ENCODE measurements at regions not wholly inside any gene's neighbourhood (a gene's known extent, or its start where the extent isn't known, plus 50 kb on each side); places are given as distances from the start of the nearest gene placed in this dataset.
A peak's percentile ranks its signal among the peaks of the same experiment; 100 is the strongest.

DNA sequence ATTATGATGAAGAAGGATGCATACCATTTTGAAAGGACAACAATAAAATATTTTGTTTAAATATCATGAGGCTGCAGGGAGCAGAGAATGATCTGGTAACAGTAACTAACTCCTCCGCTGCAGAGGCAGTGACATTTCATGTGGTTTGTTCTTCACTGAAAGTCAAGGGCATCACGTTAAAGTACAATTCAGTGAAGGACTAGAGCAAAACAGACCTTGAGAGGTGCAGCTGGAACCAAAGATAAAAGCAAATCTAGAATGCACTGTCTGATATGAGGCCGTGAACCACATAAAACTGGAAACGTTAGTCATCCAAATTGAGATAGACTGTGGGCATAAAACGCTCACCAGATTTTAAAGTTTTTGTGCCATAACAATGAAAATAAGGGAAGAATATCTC lies 522.9 kb upstream of the TNP1 start:
- Histone ChIP-seq H3K23ac (ENCODE audit: low read depth, low read length, poor library complexity) (no peak overlapping the region), H2AK5ac (ENCODE audit: low read depth, low read length) (no peak overlapping the region), H3K36me3 (replicated peaks in 1 of 2; ENCODE audit: control insufficient read depth in 2 of 2, insufficient read depth in 2 of 2, low read length in 2 of 2) (no peaks in the 10 kb centered on the region), H3K9ac (ENCODE audit: low read depth, low read length, poor library complexity) (no peak overlapping the region), H3K4me3 (ENCODE audit: low read length in 2 of 2) (no peak overlapping the region), H3K27ac (replicated peaks; ENCODE audit: low read length) (no peak overlapping the region), H3K4me2 (ENCODE audit: insufficient read depth, low read length, poor library complexity, severe bottlenecking) (no peak overlapping the region), H3K9me3 (replicated peaks in 1 of 2; ENCODE audit: control insufficient read depth in 2 of 2, insufficient read depth in 1 of 2, low read depth in 1 of 2, low read length in 2 of 2) (no peaks in the 10 kb centered on the region), H3K79me1 (ENCODE audit: low read depth, low read length) (no peaks in the 10 kb centered on the region), H2BK120ac (ENCODE audit: low read depth, low read length) (no peak overlapping the region), H2BK5ac (ENCODE audit: low read length) (no peak overlapping the region), H3K14ac (ENCODE audit: low read length) (no peak overlapping the region), H3K4ac (ENCODE audit: low read length) (no peak overlapping the region), H3K18ac (ENCODE audit: low read length) (no peak overlapping the region), H2BK12ac (ENCODE audit: low read length) (no peak overlapping the region), H4K91ac (ENCODE audit: low read depth, low read length, poor library complexity) (no peak overlapping the region), H3K4me1 (ENCODE audit: control insufficient read depth in 2 of 2, insufficient read depth in 1 of 2, low read depth in 1 of 2, low read length in 2 of 2) (peaks cover under 1 to 2% of the 10 kb centered on the region in 2 donors), H2AFZ (ENCODE audit: low read length) (no peak overlapping the region), H3K27me3 (ENCODE audit: control insufficient read depth in 3 of 3, insufficient read depth in 3 of 3, low read depth in 1 of 3, low read length in 3 of 3) (no peaks in the 10 kb centered on the region), H4K8ac (ENCODE audit: low read depth, low read length) (no peak overlapping the region), H2BK15ac (ENCODE audit: low read length) (no peak overlapping the region)
- DNase-seq (ENCODE audit: low spot score) = no peak
- WGBS, 2 donors (ENCODE audit: extremely low coverage in 2 of 2, insufficient read length in 2 of 2, insufficient replicate concordance in 1 of 2) = no CpG with 5 or more reads among the region's 5 CpGs

GRCh38 chr2:217379807-217380206 lies 519.9 kb upstream of the TNP1 start:
- Histone ChIP-seq H3K27ac (replicated peaks; ENCODE audit: low read length) (no peak overlapping the region), H3K36me3 (replicated peaks in 1 of 2; ENCODE audit: control insufficient read depth in 2 of 2, insufficient read depth in 2 of 2, low read length in 2 of 2) (no peaks in the 10 kb centered on the region), H4K8ac (ENCODE audit: low read depth, low read length) (no peak overlapping the region), H2BK120ac (ENCODE audit: low read depth, low read length) (no peak overlapping the region), H4K91ac (ENCODE audit: low read depth, low read length, poor library complexity) (no peak overlapping the region), H3K4me3 (ENCODE audit: low read length in 2 of 2) (no peak overlapping the region), H3K27me3 (ENCODE audit: control insufficient read depth in 3 of 3, insufficient read depth in 3 of 3, low read depth in 1 of 3, low read length in 3 of 3) (no peaks in the 10 kb centered on the region), H3K14ac (ENCODE audit: low read length) (no peak overlapping the region), H3K4me1 (ENCODE audit: control insufficient read depth in 2 of 2, insufficient read depth in 1 of 2, low read depth in 1 of 2, low read length in 2 of 2) (peaks cover 0 to 2% of the 10 kb centered on the region in 2 donors), H2AFZ (ENCODE audit: low read length) (no peak overlapping the region), H3K23ac (ENCODE audit: low read depth, low read length, poor library complexity) (no peak overlapping the region), H3K9me3 (replicated peaks in 1 of 2; ENCODE audit: control insufficient read depth in 2 of 2, insufficient read depth in 1 of 2, low read depth in 1 of 2, low read length in 2 of 2) (peaks cover 0 to 3% of the 10 kb centered on the region in 2 donors), H3K18ac (ENCODE audit: low read length) (no peak overlapping the region), H2BK15ac (ENCODE audit: low read length) (no peak overlapping the region), H2BK5ac (ENCODE audit: low read length) (no peak overlapping the region), H3K4me2 (ENCODE audit: insufficient read depth, low read length, poor library complexity, severe bottlenecking) (no peak overlapping the region), H2BK12ac (ENCODE audit: low read length) (no peak overlapping the region), H2AK5ac (ENCODE audit: low read depth, low read length) (no peak overlapping the region), H3K79me1 (ENCODE audit: low read depth, low read length) (no peaks in the 10 kb centered on the region), H3K4ac (ENCODE audit: low read length) (no peak overlapping the region), H3K9ac (ENCODE audit: low read depth, low read length, poor library complexity) (no peak overlapping the region)
- no peak for DNase-seq (ENCODE audit: low spot score)
- WGBS, 2 donors (ENCODE audit: extremely low coverage in 2 of 2, insufficient read length in 2 of 2, insufficient replicate concordance in 1 of 2) = no CpG with 5 or more reads among the region's 6 CpGs

DNA sequence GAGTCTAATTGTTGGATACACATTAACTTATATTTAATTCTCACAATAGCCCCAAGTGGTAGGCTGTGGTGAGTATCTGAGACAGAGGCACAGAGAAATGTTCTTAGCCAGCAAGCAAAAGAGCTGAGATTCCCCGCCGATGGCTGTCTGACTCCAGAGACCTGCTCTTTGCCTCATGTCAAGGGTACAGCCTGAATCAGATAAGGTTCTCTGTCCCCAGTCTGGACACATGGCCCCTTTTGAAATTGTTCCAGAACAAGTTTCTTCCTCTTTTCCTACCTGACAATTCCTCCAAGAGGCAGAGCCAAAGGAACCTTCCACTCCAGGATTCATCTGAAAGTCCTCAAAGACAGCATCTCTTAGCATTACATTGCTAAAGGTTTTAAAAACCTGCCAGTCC lies 512.9 kb upstream of the TNP1 start:
- H3K27me3 ChIP-seq (ENCODE audit: control insufficient read depth in 3 of 3, insufficient read depth in 3 of 3, low read depth in 1 of 3, low read length in 3 of 3) = no peaks in the 10 kb centered on the region
- peaks cover 12 to 15% of the 10 kb centered on the region in 2 donors for H3K4me1 ChIP-seq (ENCODE audit: control insufficient read depth in 2 of 2, insufficient read depth in 1 of 2, low read depth in 1 of 2, low read length in 2 of 2)
- no peak overlapping the region for H3K9ac ChIP-seq (ENCODE audit: low read depth, low read length, poor library complexity)
- no peak for DNase-seq (ENCODE audit: low spot score)
- no peak overlapping the region for H2BK120ac ChIP-seq (ENCODE audit: low read depth, low read length)
- no peak overlapping the region for H3K27ac ChIP-seq (replicated peaks; ENCODE audit: low read length)
- H2AK5ac ChIP-seq (ENCODE audit: low read depth, low read length) = no peak overlapping the region
- H3K79me1 ChIP-seq (ENCODE audit: low read depth, low read length) = no peaks in the 10 kb centered on the region
- H3K4me3 ChIP-seq (ENCODE audit: low read length in 2 of 2) = no peak overlapping the region
- H4K91ac ChIP-seq (ENCODE audit: low read depth, low read length, poor library complexity) = no peak overlapping the region
- no peak overlapping the region for H4K8ac ChIP-seq (ENCODE audit: low read depth, low read length)
- no peaks in the 10 kb centered on the region for H3K36me3 ChIP-seq (replicated peaks in 1 of 2; ENCODE audit: control insufficient read depth in 2 of 2, insufficient read depth in 2 of 2, low read length in 2 of 2)
- H3K23ac ChIP-seq (ENCODE audit: low read depth, low read length, poor library complexity) = no peak overlapping the region
- H2BK15ac ChIP-seq (ENCODE audit: low read length) = no peak overlapping the region
- no peak overlapping the region for H2BK5ac ChIP-seq (ENCODE audit: low read length)
- no peak overlapping the region for H2AFZ ChIP-seq (ENCODE audit: low read length)
- H3K18ac ChIP-seq (ENCODE audit: low read length) = no peak overlapping the region
- H3K9me3 ChIP-seq (replicated peaks in 1 of 2; ENCODE audit: control insufficient read depth in 2 of 2, insufficient read depth in 1 of 2, low read depth in 1 of 2, low read length in 2 of 2) = peaks cover 0 to 3% of the 10 kb centered on the region in 2 donors
- H3K4me2 ChIP-seq (ENCODE audit: insufficient read depth, low read length, poor library complexity, severe bottlenecking) = no peak overlapping the region
- H3K4ac ChIP-seq (ENCODE audit: low read length) = no peak overlapping the region
- no CpG with 5 or more reads among the region's 2 CpGs for WGBS, 2 donors (ENCODE audit: extremely low coverage in 2 of 2, insufficient read length in 2 of 2, insufficient replicate concordance in 1 of 2)
- no peak overlapping the region for H3K14ac ChIP-seq (ENCODE audit: low read length)
- no peak overlapping the region for H2BK12ac ChIP-seq (ENCODE audit: low read length)

- Histone ChIP-seq H3K4me3 (ENCODE audit: low read length in 2 of 2) (no peak overlapping the region), H4K91ac (ENCODE audit: low read depth, low read length, poor library complexity) (no peak overlapping the region), H2BK120ac (ENCODE audit: low read depth, low read length) (no peak overlapping the region), H4K8ac (ENCODE audit: low read depth, low read length) (no peak overlapping the region), H3K4me2 (ENCODE audit: insufficient read depth, low read length, poor library complexity, severe bottlenecking) (no peak overlapping the region), H3K23ac (ENCODE audit: low read depth, low read length, poor library complexity) (no peak overlapping the region), H3K27ac (replicated peaks; ENCODE audit: low read length) (no peak overlapping the region), H2BK15ac (ENCODE audit: low read length) (no peak overlapping the region), H3K4ac (ENCODE audit: low read length) (no peak overlapping the region), H3K4me1 (ENCODE audit: control insufficient read depth in 2 of 2, insufficient read depth in 1 of 2, low read depth in 1 of 2, low read length in 2 of 2) (peaks cover 15 to 25% of the 10 kb centered on the region in 2 donors), H3K36me3 (replicated peaks in 1 of 2; ENCODE audit: control insufficient read depth in 2 of 2, insufficient read depth in 2 of 2, low read length in 2 of 2) (no peaks in the 10 kb centered on the region), H3K9me3 (replicated peaks in 1 of 2; ENCODE audit: control insufficient read depth in 2 of 2, insufficient read depth in 1 of 2, low read depth in 1 of 2, low read length in 2 of 2) (no peaks in the 10 kb centered on the region), H2BK5ac (ENCODE audit: low read length) (no peak overlapping the region), H3K27me3 (ENCODE audit: control insufficient read depth in 3 of 3, insufficient read depth in 3 of 3, low read depth in 1 of 3, low read length in 3 of 3) (no peaks in the 10 kb centered on the region), H3K18ac (ENCODE audit: low read length) (no peak overlapping the region), H2AK5ac (ENCODE audit: low read depth, low read length) (no peak overlapping the region), H3K9ac (ENCODE audit: low read depth, low read length, poor library complexity) (no peak overlapping the region), H3K14ac (ENCODE audit: low read length) (no peak overlapping the region), H2AFZ (ENCODE audit: low read length) (peak overlapping the region; percentile 19), H2BK12ac (ENCODE audit: low read length) (no peak overlapping the region), H3K79me1 (ENCODE audit: low read depth, low read length) (no peaks in the 10 kb centered on the region)
- WGBS, 2 donors (ENCODE audit: extremely low coverage in 2 of 2, insufficient read length in 2 of 2, insufficient replicate concordance in 1 of 2) = no CpG with 5 or more reads among the region's 9 CpGs
- peak; percentile 35 for DNase-seq (ENCODE audit: low spot score)
Observed at GRCh38 chr2:217371781-217372213, 511.9 kb upstream of the TNP1 start.

Data from neuronal stem cell (in vitro differentiated cells).